ENCODE measurements at regions not wholly inside any gene's neighbourhood (a gene's known extent, or its start where the extent isn't known, plus 50 kb on each side); places are given as distances from the start of the nearest gene placed in this dataset.

GRCh38 chr3:33937628-33938027 lies 139.2 kb downstream of the PDCD6IP start (continued):
- TF ChIP-seq GTF2I (CRISPR knock-in tag; conservative IDR thresholded peaks at IDR 0.05) (no peak), ERG (CRISPR knock-in tag; IDR thresholded peaks at IDR 0.05) (no peak), ATF2 (CRISPR knock-in tag; IDR thresholded peaks at IDR 0.05; ENCODE audit: borderline replicate concordance, low read depth) (no peak), ZNF121 (CRISPR knock-in tag; IDR thresholded peaks at IDR 0.05) (no peak)

DNA sequence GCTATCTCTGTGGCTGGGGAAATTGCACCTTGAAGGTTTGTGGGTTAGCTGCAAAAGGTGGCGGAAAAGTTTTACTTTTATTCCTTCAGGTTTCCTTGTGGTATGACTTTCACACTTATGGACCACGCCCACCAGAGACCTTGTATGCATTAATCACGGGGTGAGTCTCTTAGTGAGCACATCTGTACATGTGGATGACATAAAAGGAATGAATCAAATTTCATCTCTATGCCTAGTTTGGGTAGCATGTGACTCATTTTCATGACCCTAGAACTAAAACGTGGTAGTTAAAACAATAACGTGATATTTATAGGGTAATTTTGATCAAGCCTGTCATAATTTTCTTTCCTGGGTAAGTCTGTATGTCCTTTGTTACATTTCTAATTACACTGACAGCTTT lies 141.7 kb downstream of the PDCD6IP start:
- no peak for DNase-seq (ENCODE audit: low spot score)
- Mint-ChIP-seq H3K9me3 (peaks cover 8% of the 10 kb centered on the region), H3K4me1 (0 out of 2 replicates have a peak, but pooled peaks cover 5% of the 10 kb centered on the region), H3K36me3 (no peaks in the 10 kb centered on the region), H3K4me3 (no peak overlapping the region), H3K27ac (no peak overlapping the region), H3K27me3 (ENCODE audit: low read depth) (no peaks in the 10 kb centered on the region)
- CTCF ChIA-PET: no interaction called here
- POLR2A ChIA-PET: no interaction called here
- TF ChIP-seq FOXJ3 (CRISPR knock-in tag; IDR thresholded peaks at IDR 0.05; ENCODE audit: borderline replicate concordance): no peak
- no peak for ATAC-seq

DNA sequence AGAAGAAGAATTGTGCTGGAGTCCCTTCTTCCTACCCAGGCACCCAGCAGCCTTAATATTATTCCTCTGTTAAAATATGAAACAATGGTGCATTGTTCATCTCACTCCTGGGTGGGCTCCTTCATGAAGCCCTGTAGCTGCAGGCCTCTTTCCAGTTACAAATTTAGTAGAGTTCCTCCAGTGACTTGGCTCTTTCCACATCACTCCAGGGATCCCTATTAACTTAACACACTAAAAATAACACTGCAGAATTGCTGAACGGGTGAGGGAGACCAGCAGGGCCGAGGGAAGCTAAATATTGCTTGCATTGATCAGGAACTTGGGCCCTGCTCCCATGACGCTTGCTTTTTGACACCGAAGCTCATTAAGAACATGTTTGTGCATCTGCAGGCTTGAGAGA lies 142.3 kb downstream of the PDCD6IP start:
- H3K27me3 Mint-ChIP-seq (ENCODE audit: low read depth): no peaks in the 10 kb centered on the region
- H3K9me3 Mint-ChIP-seq: peaks cover 2% of the 10 kb centered on the region
- POLR2A ChIA-PET: no interaction called here
- ATAC-seq (no peak), DNase-seq (ENCODE audit: low spot score) (no peak)
- no peak overlapping the region for H3K4me3 Mint-ChIP-seq
- H3K36me3 Mint-ChIP-seq: no peaks in the 10 kb centered on the region
- no peak for TF ChIP-seq NR3C1 (CRISPR knock-in tag; conservative IDR thresholded peaks at IDR 0.05; ENCODE audit: low read depth)
- TF ChIP-seq ZNF317 (CRISPR knock-in tag; IDR thresholded peaks at IDR 0.05; ENCODE audit: borderline replicate concordance, low read depth): no peak
- TF ChIP-seq NFYB (CRISPR knock-in tag; conservative IDR thresholded peaks at IDR 0.05; ENCODE audit: low read depth): no peak
- TF ChIP-seq ETV6 (CRISPR knock-in tag; IDR thresholded peaks at IDR 0.05): no peak
- TF ChIP-seq ZNF671 (CRISPR knock-in tag; IDR thresholded peaks at IDR 0.05): no peak
- no peak for TF ChIP-seq E2F1 (CRISPR knock-in tag; IDR thresholded peaks at IDR 0.05)
- no peak for TF ChIP-seq KAT7 (CRISPR knock-in tag; IDR thresholded peaks at IDR 0.05; ENCODE audit: borderline replicate concordance)
- CTCF ChIA-PET: interaction anchor here (1.4 kb wide), 1 partner anchor 57 kb away, joined by 6 read pairs; no protein-coding TSS in a partner anchor
- H3K4me1 Mint-ChIP-seq: 0 out of 2 replicates have a peak, but pooled peaks cover 5% of the 10 kb centered on the region
- H3K27ac Mint-ChIP-seq: no peak overlapping the region

- TF ChIP-seq NR3C1 (CRISPR knock-in tag; conservative IDR thresholded peaks at IDR 0.05; ENCODE audit: low read depth): no peak
- no peak for TF ChIP-seq JAZF1 (CRISPR knock-in tag; IDR thresholded peaks at IDR 0.05)
- no peak for TF ChIP-seq SOX15 (CRISPR knock-in tag; IDR thresholded peaks at IDR 0.05)
- TF ChIP-seq FOXP4 (CRISPR knock-in tag; IDR thresholded peaks at IDR 0.05): no peak
- CTCF ChIA-PET: interaction anchor here (1.4 kb wide), 1 partner anchor 58 kb away, joined by 6 read pairs; no protein-coding TSS in a partner anchor
- POLR2A ChIA-PET: no interaction called here
- no peaks in the 10 kb centered on the region for H3K27me3 Mint-ChIP-seq (ENCODE audit: low read depth)
- ATAC-seq: no peak
- no peak overlapping the region for H3K27ac Mint-ChIP-seq
- H3K4me3 Mint-ChIP-seq: no peak overlapping the region
- H3K36me3 Mint-ChIP-seq: no peaks in the 10 kb centered on the region
- 0 out of 2 replicates have a peak, but pooled peaks cover 5% of the 10 kb centered on the region for H3K4me1 Mint-ChIP-seq
- DNase-seq (ENCODE audit: low spot score): no peak
- no peaks in the 10 kb centered on the region for H3K9me3 Mint-ChIP-seq
Measured at GRCh38 chr3:33941804-33942203, 143.4 kb downstream of the PDCD6IP start.

Measured in WTC11 (cell line).